Peyer's patch (tissue), 4 donors: ENCODE measurements at regions not wholly inside any gene's neighbourhood (a gene's known extent, or its start where the extent isn't known, plus 50 kb on each side); places are given as distances from the start of the nearest gene placed in this dataset.

Source experiments
- POLR2A ChIP-seq, 2 donors: fragments of 450-650 bp; IDR thresholded peaks; one replicate each; pipeline ENCODE4 v1.5.1; 2017; ENCODE audit warnings: antibody characterized with exemption in 2 of 2, mild to moderate bottlenecking in 2 of 2, moderate library complexity in 2 of 2
- TF ChIP-seq, protein P1 (sequence below), 6 experiments: fragments of 450-650 bp in 4 of 6; fragments of 200-600 bp in 2 of 6; sonication (generic) in 1 of 6; IDR thresholded peaks; one replicate each; pipeline ENCODE4 v1.5.1; 2017 to 2019; ENCODE audit warnings: antibody characterized with exemption in 6 of 6, mild to moderate bottlenecking in 3 of 6, moderate library complexity in 1 of 6

- TF ChIP-seq, protein P1, sequence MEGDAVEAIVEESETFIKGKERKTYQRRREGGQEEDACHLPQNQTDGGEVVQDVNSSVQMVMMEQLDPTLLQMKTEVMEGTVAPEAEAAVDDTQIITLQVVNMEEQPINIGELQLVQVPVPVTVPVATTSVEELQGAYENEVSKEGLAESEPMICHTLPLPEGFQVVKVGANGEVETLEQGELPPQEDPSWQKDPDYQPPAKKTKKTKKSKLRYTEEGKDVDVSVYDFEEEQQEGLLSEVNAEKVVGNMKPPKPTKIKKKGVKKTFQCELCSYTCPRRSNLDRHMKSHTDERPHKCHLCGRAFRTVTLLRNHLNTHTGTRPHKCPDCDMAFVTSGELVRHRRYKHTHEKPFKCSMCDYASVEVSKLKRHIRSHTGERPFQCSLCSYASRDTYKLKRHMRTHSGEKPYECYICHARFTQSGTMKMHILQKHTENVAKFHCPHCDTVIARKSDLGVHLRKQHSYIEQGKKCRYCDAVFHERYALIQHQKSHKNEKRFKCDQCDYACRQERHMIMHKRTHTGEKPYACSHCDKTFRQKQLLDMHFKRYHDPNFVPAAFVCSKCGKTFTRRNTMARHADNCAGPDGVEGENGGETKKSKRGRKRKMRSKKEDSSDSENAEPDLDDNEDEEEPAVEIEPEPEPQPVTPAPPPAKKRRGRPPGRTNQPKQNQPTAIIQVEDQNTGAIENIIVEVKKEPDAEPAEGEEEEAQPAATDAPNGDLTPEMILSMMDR (IDR thresholded peaks at IDR 0.05) = no peak
- no peak for TF ChIP-seq POLR2A (IDR thresholded peaks at IDR 0.05)
Observed at GRCh38 chr13:103222683-103223082, 156.5 kb upstream of the SLC10A2 start.
